ENCODE measurements at regions not wholly inside any gene's neighbourhood (a gene's known extent, or its start where the extent isn't known, plus 50 kb on each side); places are given as distances from the start of the nearest gene placed in this dataset.

DNA sequence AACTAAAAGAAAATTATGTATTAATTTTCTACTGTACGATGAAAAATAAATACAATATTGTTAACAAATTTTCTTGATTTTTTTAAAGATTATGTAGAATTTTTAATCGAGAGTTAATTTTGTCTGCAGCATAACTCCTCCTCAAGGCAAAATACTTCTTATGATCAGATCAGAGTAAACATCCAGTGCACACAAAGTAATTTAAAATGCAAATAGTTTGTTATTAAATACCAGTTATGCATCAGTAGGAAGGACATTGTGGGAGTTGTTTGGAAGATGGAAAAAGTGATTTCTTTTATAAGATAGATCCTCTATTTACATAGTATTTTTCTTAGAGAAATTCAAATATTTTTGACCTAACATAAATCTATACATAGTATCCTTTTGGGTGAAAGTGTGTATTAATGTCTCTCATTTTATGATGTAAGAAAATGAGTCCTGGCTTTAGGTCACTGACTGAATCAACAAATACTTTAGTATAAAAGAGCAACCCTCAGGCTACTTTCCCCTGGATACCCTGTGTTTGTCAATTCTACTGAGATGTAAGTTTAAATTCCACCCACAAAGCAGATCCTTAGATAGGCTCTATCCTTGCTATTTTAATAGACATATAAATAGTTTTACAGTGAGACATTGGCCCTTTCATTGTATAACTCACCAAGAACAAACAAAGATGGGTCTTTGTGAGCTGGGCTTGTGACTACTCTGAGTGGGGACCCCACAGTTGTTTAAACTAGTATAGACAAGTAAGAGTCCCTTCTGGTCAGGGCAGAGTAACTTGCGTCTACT is 1133.7 kb downstream of the GATA3 start:
- Histone ChIP-seq H3K36me3 (no peaks in the 10 kb centered on the region), H3K27ac (no peak overlapping the region), H3K4me1 (ENCODE audit: low read depth) (no peaks in the 10 kb centered on the region), H3K27me3 (no peaks in the 10 kb centered on the region), H3K9me3 (ENCODE audit: low read depth) (no peaks in the 10 kb centered on the region), H3K4me3 (no peak overlapping the region)
- TF ChIP-seq, protein P1, sequence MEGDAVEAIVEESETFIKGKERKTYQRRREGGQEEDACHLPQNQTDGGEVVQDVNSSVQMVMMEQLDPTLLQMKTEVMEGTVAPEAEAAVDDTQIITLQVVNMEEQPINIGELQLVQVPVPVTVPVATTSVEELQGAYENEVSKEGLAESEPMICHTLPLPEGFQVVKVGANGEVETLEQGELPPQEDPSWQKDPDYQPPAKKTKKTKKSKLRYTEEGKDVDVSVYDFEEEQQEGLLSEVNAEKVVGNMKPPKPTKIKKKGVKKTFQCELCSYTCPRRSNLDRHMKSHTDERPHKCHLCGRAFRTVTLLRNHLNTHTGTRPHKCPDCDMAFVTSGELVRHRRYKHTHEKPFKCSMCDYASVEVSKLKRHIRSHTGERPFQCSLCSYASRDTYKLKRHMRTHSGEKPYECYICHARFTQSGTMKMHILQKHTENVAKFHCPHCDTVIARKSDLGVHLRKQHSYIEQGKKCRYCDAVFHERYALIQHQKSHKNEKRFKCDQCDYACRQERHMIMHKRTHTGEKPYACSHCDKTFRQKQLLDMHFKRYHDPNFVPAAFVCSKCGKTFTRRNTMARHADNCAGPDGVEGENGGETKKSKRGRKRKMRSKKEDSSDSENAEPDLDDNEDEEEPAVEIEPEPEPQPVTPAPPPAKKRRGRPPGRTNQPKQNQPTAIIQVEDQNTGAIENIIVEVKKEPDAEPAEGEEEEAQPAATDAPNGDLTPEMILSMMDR (IDR thresholded peaks at IDR 0.05; ENCODE audit: low read depth, low read length) = no peak
- DNase-seq (ENCODE audit: low read depth in 1 of 2, low spot score in 1 of 2) = no peak

DNA sequence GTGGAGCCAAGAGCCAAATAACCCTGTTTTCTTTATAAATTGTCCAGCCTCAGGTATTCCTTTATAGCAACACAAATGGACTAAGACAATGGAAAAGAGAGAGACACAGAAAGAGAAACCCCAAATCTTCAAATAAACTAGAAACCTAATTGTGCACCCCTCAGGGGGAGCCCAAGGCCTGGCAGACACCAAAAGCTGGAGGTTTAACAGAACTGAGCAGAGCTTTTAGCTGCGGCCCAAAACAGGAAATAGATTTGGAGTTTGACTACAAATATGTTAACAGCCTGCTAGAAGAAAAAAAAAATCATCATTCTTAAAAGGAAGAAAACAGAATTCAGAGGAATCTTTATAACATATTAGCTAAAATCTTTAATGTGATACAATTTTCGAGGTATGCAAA is 1135.0 kb downstream of the GATA3 start:
- H3K27me3 ChIP-seq = no peaks in the 10 kb centered on the region
- DNase-seq (ENCODE audit: low read depth in 1 of 2, low spot score in 1 of 2) = no peak
- TF ChIP-seq, protein P1 (IDR thresholded peaks at IDR 0.05; ENCODE audit: low read depth, low read length) = no peak

DNA sequence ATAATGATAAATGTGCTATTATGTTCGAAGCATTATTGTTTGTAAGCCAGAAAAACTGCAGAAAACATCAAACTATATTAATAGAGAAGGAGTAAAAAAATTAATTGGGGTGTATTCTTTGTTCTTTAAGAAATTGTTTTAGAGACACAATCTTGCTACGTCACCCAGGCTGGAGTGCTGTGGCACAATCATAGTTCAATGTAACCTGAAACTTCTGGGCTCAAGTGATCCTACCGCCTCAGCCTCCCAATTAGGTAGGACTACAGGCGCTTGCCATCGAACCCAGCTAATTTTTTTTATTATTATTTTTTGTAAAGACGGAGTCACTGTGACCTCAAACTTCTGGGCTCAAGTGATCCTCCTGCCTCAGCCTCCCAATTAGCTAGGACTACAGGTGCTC is 1138.6 kb downstream of the GATA3 start:
- H3K9me3 ChIP-seq (ENCODE audit: low read depth) = no peaks in the 10 kb centered on the region
- H3K4me1 ChIP-seq (ENCODE audit: low read depth) = no peaks in the 10 kb centered on the region
- H3K4me3 ChIP-seq = no peak overlapping the region
- TF ChIP-seq, protein P1 (IDR thresholded peaks at IDR 0.05; ENCODE audit: low read depth, low read length) = no peak
- peaks cover 18% of the 10 kb centered on the region for H3K27me3 ChIP-seq
- no peak for DNase-seq (ENCODE audit: low read depth in 1 of 2, low spot score in 1 of 2)
- no peak overlapping the region for H3K27ac ChIP-seq
- H3K36me3 ChIP-seq = no peaks in the 10 kb centered on the region

More for the DNA sequence above, 1135.0 kb downstream of the GATA3 start:
- no peaks in the 10 kb centered on the region for H3K9me3 ChIP-seq (ENCODE audit: low read depth)
- no peak overlapping the region for H3K27ac ChIP-seq
- no peaks in the 10 kb centered on the region for H3K36me3 ChIP-seq
- no peak overlapping the region for H3K4me3 ChIP-seq
- H3K4me1 ChIP-seq (ENCODE audit: low read depth) = no peaks in the 10 kb centered on the region

DNA sequence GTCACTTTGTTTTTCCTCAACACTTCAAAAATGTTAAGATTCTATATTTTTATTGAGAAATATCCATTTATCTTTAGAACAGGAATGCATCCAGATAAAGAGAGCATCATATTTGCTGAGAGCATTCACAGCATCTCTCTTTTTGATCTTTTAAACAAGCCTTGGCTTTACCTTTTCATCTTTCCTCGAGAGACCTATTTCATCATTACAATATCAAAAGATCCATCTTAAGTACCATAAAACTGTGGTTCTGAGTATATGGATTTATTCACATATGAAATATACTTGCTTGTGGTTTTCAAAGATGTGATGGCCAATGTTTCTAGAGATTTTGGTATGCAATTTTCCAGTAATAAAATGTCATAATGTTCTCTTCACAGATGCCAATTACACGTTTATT is 1140.9 kb downstream of the GATA3 start:
- TF ChIP-seq, protein P1 (IDR thresholded peaks at IDR 0.05; ENCODE audit: low read depth, low read length) = no peak
- no peaks in the 10 kb centered on the region for H3K4me1 ChIP-seq (ENCODE audit: low read depth)
- DNase-seq (ENCODE audit: low read depth in 1 of 2, low spot score in 1 of 2) = no peak
- no peaks in the 10 kb centered on the region for H3K36me3 ChIP-seq
- H3K27ac ChIP-seq = no peak overlapping the region
- H3K9me3 ChIP-seq (ENCODE audit: low read depth) = no peaks in the 10 kb centered on the region
- H3K27me3 ChIP-seq = peaks cover 34% of the 10 kb centered on the region
- no peak overlapping the region for H3K4me3 ChIP-seq

DNA sequence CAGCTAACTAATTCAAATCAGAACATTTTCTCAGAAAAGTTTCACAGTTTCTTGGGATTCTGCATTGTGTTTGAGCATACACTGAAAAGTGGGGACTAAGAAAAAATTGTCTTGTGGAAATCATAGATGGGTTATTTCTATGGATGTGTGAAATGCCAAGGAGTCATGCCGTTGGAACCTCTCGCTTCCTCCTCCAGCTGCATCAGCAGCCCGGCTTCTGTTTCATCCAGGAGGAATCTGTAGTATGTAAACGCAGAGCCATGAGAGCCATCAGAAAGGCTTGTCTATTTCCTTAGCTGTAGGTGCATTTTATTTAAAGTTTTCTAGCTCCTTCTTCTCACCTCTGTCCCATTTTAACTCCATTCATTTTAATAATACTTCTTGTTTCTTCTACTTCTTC is 1144.1 kb downstream of the GATA3 start:
- peaks cover 57% of the 10 kb centered on the region for H3K27me3 ChIP-seq

More for the DNA sequence above, 1144.1 kb downstream of the GATA3 start:
- Histone ChIP-seq H3K4me1 (ENCODE audit: low read depth) (no peaks in the 10 kb centered on the region), H3K4me3 (no peak overlapping the region), H3K36me3 (no peaks in the 10 kb centered on the region), H3K27ac (no peak overlapping the region), H3K9me3 (ENCODE audit: low read depth) (no peaks in the 10 kb centered on the region)
- TF ChIP-seq, protein P1 (IDR thresholded peaks at IDR 0.05; ENCODE audit: low read depth, low read length) = no peak
- peak in 1 of 2 donors; percentile 6 for DNase-seq (ENCODE audit: low read depth in 1 of 2, low spot score in 1 of 2)
